KMS-11 (cell line): ENCODE measurements at regions not wholly inside any gene's neighbourhood (a gene's known extent, or its start where the extent isn't known, plus 50 kb on each side); places are given as distances from the start of the nearest gene placed in this dataset.

ENCODE experiments used
- H2AFZ ChIP-seq: fragments of 200-600 bp; sonication (generic); 2 replicates; pipeline ENCODE4 v1.6.1; 2016; ENCODE audit warnings: antibody characterized with exemption, mixed run types, low read depth
- H3K27ac ChIP-seq: fragments of 200-600 bp; sonication (generic); 2 replicates; pipeline ENCODE4 v1.6.1; 2016; ENCODE audit warnings: mild to moderate bottlenecking, mixed run types
- H3K27me3 ChIP-seq: fragments of 200-600 bp; sonication (generic); 2 replicates; pipeline ENCODE4 v1.6.1; 2017; ENCODE audit warnings: mild to moderate bottlenecking, low read depth, mixed run types, moderate library complexity; ENCODE audit not compliant: insufficient read depth
- H3K36me3 ChIP-seq: fragments of 200-600 bp; sonication (generic); 2 replicates; pipeline ENCODE4 v1.6.1; 2017; ENCODE audit warnings: mild to moderate bottlenecking, mixed run types; ENCODE audit not compliant: insufficient read depth
- H3K4me1 ChIP-seq: fragments of 200-600 bp; sonication (generic); 2 replicates; pipeline ENCODE4 v1.6.1; 2016; ENCODE audit warnings: mild to moderate bottlenecking, low read depth, mixed run types; ENCODE audit not compliant: poor library complexity, severe bottlenecking
- H3K4me2 ChIP-seq: fragments of 200-600 bp; sonication (generic); 2 replicates; pipeline ENCODE4 v1.7.0; 2016; ENCODE audit warnings: mild to moderate bottlenecking, mixed run types
- H3K4me3 ChIP-seq: fragments of 200-600 bp; sonication (generic); IDR thresholded peaks from 2 replicates; pipeline ENCODE4 v1.6.1; 2017; ENCODE audit warnings: low read depth, low read length, mixed read lengths; ENCODE audit not compliant: insufficient read depth
- H3K79me2 ChIP-seq: fragments of 200-600 bp; sonication (generic); 2 replicates; pipeline ENCODE4 v1.6.1; 2016; ENCODE audit warnings: low read depth, mixed run types; ENCODE audit not compliant: insufficient read depth
- H3K9ac ChIP-seq: fragments of 200-600 bp; sonication (generic); 2 replicates; pipeline ENCODE4 v1.6.1; 2016; ENCODE audit warnings: mild to moderate bottlenecking, mixed run types
- H4K20me1 ChIP-seq: fragments of 200-600 bp; sonication (generic); 2 replicates; pipeline ENCODE4 v1.6.1; 2016; ENCODE audit warnings: mild to moderate bottlenecking, mixed run types; ENCODE audit not compliant: insufficient read depth
- TF ChIP-seq, protein P1 (sequence below): fragments of 200-600 bp; sonication (generic); conservative IDR thresholded peaks from 2 replicates; pipeline ENCODE4 v1.6.1; 2017; ENCODE audit warnings: low read depth, mild to moderate bottlenecking, antibody characterized with exemption, low read length, moderate library complexity, mixed read lengths

DNA sequence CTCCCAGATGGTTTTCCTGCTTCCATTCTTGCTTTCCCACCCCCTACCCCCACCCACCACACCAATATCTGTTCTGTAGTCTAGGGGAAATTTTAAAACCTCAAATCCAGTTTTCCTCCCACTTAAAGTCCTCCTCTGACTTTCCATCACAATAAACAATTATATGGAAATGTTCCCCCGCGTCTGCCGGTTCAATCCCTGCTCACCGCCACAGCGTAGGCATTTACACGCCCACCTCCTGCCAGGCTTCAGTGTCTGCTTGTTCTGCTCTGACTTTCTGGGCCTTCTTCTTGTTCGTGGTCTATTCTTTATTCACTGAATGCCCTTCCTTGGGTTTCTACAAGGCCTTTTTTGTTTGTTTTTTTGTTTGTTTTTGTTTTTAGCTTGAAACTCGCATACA lies 633.0 kb upstream of the MKI67 start:
- H3K36me3 ChIP-seq = no peaks in the 10 kb centered on the region
- no peak overlapping the region for H2AFZ ChIP-seq
- TF ChIP-seq, protein P1, sequence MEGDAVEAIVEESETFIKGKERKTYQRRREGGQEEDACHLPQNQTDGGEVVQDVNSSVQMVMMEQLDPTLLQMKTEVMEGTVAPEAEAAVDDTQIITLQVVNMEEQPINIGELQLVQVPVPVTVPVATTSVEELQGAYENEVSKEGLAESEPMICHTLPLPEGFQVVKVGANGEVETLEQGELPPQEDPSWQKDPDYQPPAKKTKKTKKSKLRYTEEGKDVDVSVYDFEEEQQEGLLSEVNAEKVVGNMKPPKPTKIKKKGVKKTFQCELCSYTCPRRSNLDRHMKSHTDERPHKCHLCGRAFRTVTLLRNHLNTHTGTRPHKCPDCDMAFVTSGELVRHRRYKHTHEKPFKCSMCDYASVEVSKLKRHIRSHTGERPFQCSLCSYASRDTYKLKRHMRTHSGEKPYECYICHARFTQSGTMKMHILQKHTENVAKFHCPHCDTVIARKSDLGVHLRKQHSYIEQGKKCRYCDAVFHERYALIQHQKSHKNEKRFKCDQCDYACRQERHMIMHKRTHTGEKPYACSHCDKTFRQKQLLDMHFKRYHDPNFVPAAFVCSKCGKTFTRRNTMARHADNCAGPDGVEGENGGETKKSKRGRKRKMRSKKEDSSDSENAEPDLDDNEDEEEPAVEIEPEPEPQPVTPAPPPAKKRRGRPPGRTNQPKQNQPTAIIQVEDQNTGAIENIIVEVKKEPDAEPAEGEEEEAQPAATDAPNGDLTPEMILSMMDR = no peak
- no peak overlapping the region for H3K9ac ChIP-seq
- no peak overlapping the region for H3K4me3 ChIP-seq
- no peaks in the 10 kb centered on the region for H3K4me1 ChIP-seq
- H4K20me1 ChIP-seq = no peaks in the 10 kb centered on the region
- no peak overlapping the region for H3K27ac ChIP-seq
- no peak overlapping the region for H3K4me2 ChIP-seq
- no peaks in the 10 kb centered on the region for H3K79me2 ChIP-seq
- H3K27me3 ChIP-seq = no peaks in the 10 kb centered on the region

DNA sequence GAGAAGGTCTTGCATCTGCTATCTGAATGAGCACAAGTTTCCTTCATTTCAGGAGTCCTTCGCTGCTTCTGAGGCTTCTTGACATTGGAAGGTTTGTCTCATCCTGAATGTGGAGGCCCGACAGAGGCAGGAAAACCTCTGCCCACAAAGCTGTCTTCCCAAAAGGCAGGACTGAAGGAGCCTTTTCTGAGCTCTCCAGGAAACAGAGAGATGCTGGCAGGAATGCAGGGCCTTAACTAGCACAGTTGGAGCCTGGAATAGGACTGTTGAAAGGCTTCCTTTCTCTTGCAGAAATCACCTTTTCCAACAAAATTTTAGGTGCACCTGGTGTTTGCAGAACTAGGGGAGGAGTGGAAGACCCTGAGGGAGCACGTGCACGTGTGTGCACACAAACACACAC lies 637.4 kb upstream of the MKI67 start:
- Histone ChIP-seq H3K4me2 (no peak overlapping the region), H3K36me3 (no peaks in the 10 kb centered on the region), H4K20me1 (no peaks in the 10 kb centered on the region), H3K27me3 (no peaks in the 10 kb centered on the region), H3K27ac (no peak overlapping the region), H2AFZ (no peak overlapping the region), H3K4me1 (no peaks in the 10 kb centered on the region), H3K9ac (no peak overlapping the region), H3K4me3 (no peak overlapping the region), H3K79me2 (no peaks in the 10 kb centered on the region)
- TF ChIP-seq, protein P1 = no peak

DNA sequence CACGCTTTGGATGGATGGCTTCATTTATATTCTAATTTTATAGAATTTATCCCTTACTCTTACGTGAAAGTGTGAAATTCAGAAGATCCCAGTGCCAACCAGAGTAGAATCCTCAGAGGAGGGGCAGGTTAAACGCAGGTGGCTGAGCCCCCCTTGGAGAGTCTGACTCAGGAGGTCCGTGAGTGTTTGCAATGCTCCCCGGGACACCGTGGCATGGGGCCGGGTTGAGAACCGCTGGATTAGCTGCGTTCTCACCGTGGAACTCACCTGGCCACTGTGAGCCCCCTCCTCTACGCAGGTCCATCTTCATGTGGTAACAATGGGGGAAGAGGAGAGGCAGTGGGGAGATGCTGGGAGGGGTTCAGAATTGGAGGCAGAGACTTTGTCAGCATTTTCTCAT lies 638.0 kb upstream of the MKI67 start:
- no peaks in the 10 kb centered on the region for H3K27me3 ChIP-seq
- no peak overlapping the region for H3K4me3 ChIP-seq
- H3K79me2 ChIP-seq = no peaks in the 10 kb centered on the region
- no peak overlapping the region for H3K27ac ChIP-seq
- no peaks in the 10 kb centered on the region for H3K36me3 ChIP-seq
- no peak overlapping the region for H2AFZ ChIP-seq
- H3K9ac ChIP-seq = no peak overlapping the region
- H3K4me1 ChIP-seq = no peaks in the 10 kb centered on the region
- no peaks in the 10 kb centered on the region for H4K20me1 ChIP-seq
- TF ChIP-seq, protein P1 = no peak
- no peak overlapping the region for H3K4me2 ChIP-seq

DNA sequence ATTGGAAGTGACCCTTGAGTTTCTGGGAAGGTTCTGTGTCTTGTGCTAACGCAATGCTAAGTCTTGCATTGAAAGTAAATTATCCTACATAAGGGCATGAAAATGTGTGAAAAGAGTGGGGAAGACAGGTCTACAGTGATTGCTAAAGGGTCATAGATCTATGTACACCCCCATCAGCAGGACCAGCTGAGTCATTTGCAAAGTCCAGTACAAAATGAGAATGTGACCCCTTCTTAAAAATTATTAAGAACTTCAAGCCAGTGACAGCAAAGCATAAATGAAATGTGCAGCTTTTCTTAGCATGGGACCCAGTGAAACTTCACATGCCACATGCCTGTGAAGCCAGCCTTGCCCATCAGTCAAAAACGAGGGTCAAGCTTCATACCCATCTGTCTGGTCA lies 640.7 kb upstream of the MKI67 start:
- Histone ChIP-seq H3K9ac (no peak overlapping the region), H3K4me2 (no peak overlapping the region), H3K27ac (no peak overlapping the region), H4K20me1 (no peaks in the 10 kb centered on the region), H3K27me3 (no peaks in the 10 kb centered on the region), H2AFZ (no peak overlapping the region), H3K79me2 (no peaks in the 10 kb centered on the region), H3K4me3 (no peak overlapping the region), H3K4me1 (no peaks in the 10 kb centered on the region), H3K36me3 (no peaks in the 10 kb centered on the region)
- TF ChIP-seq, protein P1 = no peak

DNA sequence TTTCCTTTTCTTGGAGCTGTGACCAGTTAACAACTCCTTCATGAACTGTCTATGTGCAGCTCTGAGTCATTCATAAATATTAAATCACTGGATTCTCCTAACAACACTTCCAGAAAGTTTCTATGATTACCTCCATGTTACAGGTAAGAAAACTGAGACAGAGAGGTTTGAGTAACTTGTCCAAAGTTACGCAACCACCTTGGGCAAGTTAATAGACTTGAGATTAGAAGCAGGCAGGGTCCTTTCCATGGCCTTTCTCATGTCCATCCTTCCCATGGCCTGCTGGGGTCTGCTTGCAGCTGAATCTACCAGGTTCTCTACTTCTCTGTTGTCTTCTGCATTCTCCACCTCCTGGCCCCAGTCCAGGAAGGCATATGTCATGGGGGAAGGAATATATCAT lies 648.8 kb upstream of the MKI67 start:
- TF ChIP-seq, protein P1 = no peak
- H3K27ac ChIP-seq = no peak overlapping the region
- H3K4me2 ChIP-seq = no peak overlapping the region
- no peaks in the 10 kb centered on the region for H4K20me1 ChIP-seq
- no peaks in the 10 kb centered on the region for H3K4me1 ChIP-seq
- no peaks in the 10 kb centered on the region for H3K79me2 ChIP-seq
- no peaks in the 10 kb centered on the region for H3K36me3 ChIP-seq
- no peak overlapping the region for H3K9ac ChIP-seq
- H3K27me3 ChIP-seq = no peaks in the 10 kb centered on the region
- H2AFZ ChIP-seq = no peak overlapping the region
- no peak overlapping the region for H3K4me3 ChIP-seq
